ENCODE measurements at regions not wholly inside any gene's neighbourhood (a gene's known extent, or its start where the extent isn't known, plus 50 kb on each side); places are given as distances from the start of the nearest gene placed in this dataset.

- TF ChIP-seq EZH2 (IDR thresholded peaks at IDR 0.05) (no peak), POLR2AphosphoS5 (IDR thresholded peaks at IDR 0.05; ENCODE audit: borderline replicate concordance, low read depth, low read length) (no peak), FOXP2 (optimal IDR thresholded peaks at IDR 0.05; ENCODE audit: control extremely low read depth, extremely low read length, insufficient read depth) (no peak)
Observed at GRCh38 chr2:64369706-64370105, 84.3 kb upstream of the LGALSL start.
